GM23338 (cell line): ENCODE measurements at regions not wholly inside any gene's neighbourhood (a gene's known extent, or its start where the extent isn't known, plus 50 kb on each side); places are given as distances from the start of the nearest gene placed in this dataset.

Experiments
- ATAC-seq: fragments of 200-7000 bp; cut with Tn5 transposase; 3 replicates; pipeline ENCODE4 v1.9.1; 2020
- DNase-seq: peaks from one replicate; pipeline ENCODE4 v3.0.0-alpha.2; 2015; ENCODE audit warnings: low spot score
- H2AFZ ChIP-seq: fragments of 200-600 bp; sonication (generic); 2 replicates; pipeline ENCODE4 v1.8.0; 2016; ENCODE audit warnings: antibody characterized with exemption, mild to moderate bottlenecking, moderate library complexity
- H3F3A ChIP-seq: fragments of 200-600 bp; sonication (generic); replicated peaks from 2 replicates; pipeline ENCODE4 v1.8.0; 2017; ENCODE audit warnings: antibody characterized with exemption, mixed run types, low read depth
- H3K27ac ChIP-seq: fragments of 200-600 bp; sonication (generic); 2 replicates; pipeline ENCODE4 v1.6.1; 2016; ENCODE audit warnings: low read depth
- H3K27me3 ChIP-seq: fragments of 200-600 bp; sonication (generic); 2 replicates; pipeline ENCODE4 v1.8.0; 2016; ENCODE audit warnings: mild to moderate bottlenecking, mixed run types, moderate library complexity; ENCODE audit not compliant: insufficient read depth
- H3K36me3 ChIP-seq: fragments of 200-600 bp; sonication (generic); 2 replicates; pipeline ENCODE4 v1.8.0; 2016; ENCODE audit warnings: mild to moderate bottlenecking; ENCODE audit not compliant: insufficient read depth
- H3K4me1 ChIP-seq: fragments of 200-600 bp; sonication (generic); 2 replicates; pipeline ENCODE4 v1.8.0; 2016; ENCODE audit warnings: mild to moderate bottlenecking, moderate library complexity; ENCODE audit not compliant: insufficient read depth
- H3K4me2 ChIP-seq: fragments of 200-600 bp; sonication (generic); 2 replicates; pipeline ENCODE4 v1.7.1; 2017; ENCODE audit warnings: mixed run types
- H3K4me3 ChIP-seq: fragments of 200-600 bp; sonication (generic); 2 replicates; pipeline ENCODE4 v1.6.1; 2016; ENCODE audit warnings: mixed run types
- H3K79me2 ChIP-seq: fragments of 200-600 bp; sonication (generic); replicated peaks from 2 replicates; pipeline ENCODE4 v1.8.0; 2017; ENCODE audit warnings: mild to moderate bottlenecking; ENCODE audit not compliant: insufficient read depth
- H3K9me2 ChIP-seq: fragments of 200-600 bp; sonication (generic); 2 replicates; pipeline ENCODE4 v1.8.0; 2017; ENCODE audit not compliant: insufficient read depth
- H4K20me1 ChIP-seq: fragments of 200-600 bp; sonication (generic); replicated peaks from 2 replicates; pipeline ENCODE4 v1.8.0; 2017; ENCODE audit warnings: mild to moderate bottlenecking; ENCODE audit not compliant: insufficient read depth
- H3K27ac Mint-ChIP-seq: 2 replicates; pipeline ENCODE4 v1.8.0; 2020; ENCODE audit warnings: inconsistent platforms, mild to moderate bottlenecking, moderate library complexity, mixed read lengths
- H3K27me3 Mint-ChIP-seq: 3 replicates; pipeline ENCODE4 v1.8.0; 2022; ENCODE audit warnings: low read depth, mild to moderate bottlenecking, moderate library complexity, mixed read lengths, inconsistent platforms; ENCODE audit not compliant: insufficient read depth, poor library complexity
- H3K36me3 Mint-ChIP-seq: 3 replicates; pipeline ENCODE4 v1.8.0; 2021; ENCODE audit warnings: low read depth, mild to moderate bottlenecking, inconsistent platforms, moderate library complexity, mixed read lengths
- H3K4me1 Mint-ChIP-seq: 3 replicates; pipeline ENCODE4 v1.8.0; 2020; ENCODE audit warnings: mild to moderate bottlenecking, inconsistent platforms, mixed read lengths
- H3K4me3 Mint-ChIP-seq: 3 replicates; pipeline ENCODE4 v1.8.0; 2021; ENCODE audit warnings: moderate library complexity, mild to moderate bottlenecking, inconsistent platforms, mixed read lengths
- H3K9me3 Mint-ChIP-seq: 3 replicates; pipeline ENCODE4 v1.8.0; 2020; ENCODE audit warnings: moderate library complexity, mild to moderate bottlenecking, inconsistent platforms, mixed read lengths
- CREB1 ChIP-seq: fragments of 250-450 bp; sonication (Bioruptor Pico); IDR thresholded peaks from 2 replicates; pipeline ENCODE4 v1.5.0; 2020; ENCODE audit warnings: low read depth, mild to moderate bottlenecking, moderate library complexity
- NANOG ChIP-seq: IDR thresholded peaks from 2 replicates; pipeline ENCODE4 v1.6.1; 2016; ENCODE audit warnings: antibody characterized with exemption, borderline replicate concordance
- POLR2AphosphoS5 ChIP-seq: IDR thresholded peaks from 2 replicates; pipeline ENCODE4 v1.6.1; 2016; ENCODE audit warnings: antibody characterized with exemption, low read depth
- REST ChIP-seq: IDR thresholded peaks from one replicate; pipeline ENCODE4 v1.6.1; 2018; ENCODE audit warnings: antibody characterized with exemption; ENCODE audit not compliant: unreplicated experiment
- STAT1 ChIP-seq: IDR thresholded peaks from one replicate; pipeline ENCODE4 v1.6.1; 2016; ENCODE audit warnings: antibody characterized with exemption; ENCODE audit not compliant: unreplicated experiment
- ZNF331 ChIP-seq: fragments of 250-450 bp; sonication (Bioruptor Pico); IDR thresholded peaks from 2 replicates; pipeline ENCODE4 v1.5.0; 2020; ENCODE audit warnings: low read depth, mild to moderate bottlenecking, moderate library complexity
- TF ChIP-seq, protein P1 (sequence below), 2 experiments: fragments of 200-600 bp in 1 of 2; sonication (generic) in 1 of 2; conservative IDR thresholded peaks; 2 replicates each; pipeline versions ENCODE4 v1.5.1 to v1.6.1; 2016 to 2017; ENCODE audit warnings: antibody characterized with exemption in 2 of 2, low read depth in 2 of 2, mild to moderate bottlenecking in 2 of 2, moderate library complexity in 1 of 2
- TF ChIP-seq, protein P2 (sequence below): fragments of 250-450 bp; sonication (Bioruptor Pico); IDR thresholded peaks from 2 replicates; pipeline ENCODE4 v1.5.0; 2020; ENCODE audit warnings: mild to moderate bottlenecking, moderate library complexity

- H3K9me2 ChIP-seq = no peaks in the 10 kb centered on the region
- H3K27me3 ChIP-seq = no peaks in the 10 kb centered on the region
- no peaks in the 10 kb centered on the region for H4K20me1 ChIP-seq
- H2AFZ ChIP-seq = no peak overlapping the region
- peaks cover 2% of the 10 kb centered on the region for H3K27me3 Mint-ChIP-seq
- H3K36me3 Mint-ChIP-seq = no peaks in the 10 kb centered on the region
- H3K9me3 Mint-ChIP-seq = no peaks in the 10 kb centered on the region
- H3K4me1 Mint-ChIP-seq = no peaks in the 10 kb centered on the region
- no peak overlapping the region for H3K4me3 Mint-ChIP-seq
- no peak for DNase-seq
- no peak overlapping the region for H3K27ac ChIP-seq
- H3K4me2 ChIP-seq = no peak overlapping the region
- H3F3A ChIP-seq = no peaks in the 10 kb centered on the region
- H3K4me3 ChIP-seq = no peak overlapping the region
- H3K27ac Mint-ChIP-seq = no peak overlapping the region
- TF ChIP-seq STAT1 (no peak), REST (no peak), ZNF331 (CRISPR knock-in tag) (no peak), NANOG (no peak), CREB1 (CRISPR knock-in tag) (no peak), POLR2AphosphoS5 (no peak)
- TF ChIP-seq, protein P1, sequence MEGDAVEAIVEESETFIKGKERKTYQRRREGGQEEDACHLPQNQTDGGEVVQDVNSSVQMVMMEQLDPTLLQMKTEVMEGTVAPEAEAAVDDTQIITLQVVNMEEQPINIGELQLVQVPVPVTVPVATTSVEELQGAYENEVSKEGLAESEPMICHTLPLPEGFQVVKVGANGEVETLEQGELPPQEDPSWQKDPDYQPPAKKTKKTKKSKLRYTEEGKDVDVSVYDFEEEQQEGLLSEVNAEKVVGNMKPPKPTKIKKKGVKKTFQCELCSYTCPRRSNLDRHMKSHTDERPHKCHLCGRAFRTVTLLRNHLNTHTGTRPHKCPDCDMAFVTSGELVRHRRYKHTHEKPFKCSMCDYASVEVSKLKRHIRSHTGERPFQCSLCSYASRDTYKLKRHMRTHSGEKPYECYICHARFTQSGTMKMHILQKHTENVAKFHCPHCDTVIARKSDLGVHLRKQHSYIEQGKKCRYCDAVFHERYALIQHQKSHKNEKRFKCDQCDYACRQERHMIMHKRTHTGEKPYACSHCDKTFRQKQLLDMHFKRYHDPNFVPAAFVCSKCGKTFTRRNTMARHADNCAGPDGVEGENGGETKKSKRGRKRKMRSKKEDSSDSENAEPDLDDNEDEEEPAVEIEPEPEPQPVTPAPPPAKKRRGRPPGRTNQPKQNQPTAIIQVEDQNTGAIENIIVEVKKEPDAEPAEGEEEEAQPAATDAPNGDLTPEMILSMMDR (conservative IDR thresholded peaks at IDR 0.05; ENCODE audit: low read depth in 2 of 2) = no peak
- TF ChIP-seq, protein P2, sequence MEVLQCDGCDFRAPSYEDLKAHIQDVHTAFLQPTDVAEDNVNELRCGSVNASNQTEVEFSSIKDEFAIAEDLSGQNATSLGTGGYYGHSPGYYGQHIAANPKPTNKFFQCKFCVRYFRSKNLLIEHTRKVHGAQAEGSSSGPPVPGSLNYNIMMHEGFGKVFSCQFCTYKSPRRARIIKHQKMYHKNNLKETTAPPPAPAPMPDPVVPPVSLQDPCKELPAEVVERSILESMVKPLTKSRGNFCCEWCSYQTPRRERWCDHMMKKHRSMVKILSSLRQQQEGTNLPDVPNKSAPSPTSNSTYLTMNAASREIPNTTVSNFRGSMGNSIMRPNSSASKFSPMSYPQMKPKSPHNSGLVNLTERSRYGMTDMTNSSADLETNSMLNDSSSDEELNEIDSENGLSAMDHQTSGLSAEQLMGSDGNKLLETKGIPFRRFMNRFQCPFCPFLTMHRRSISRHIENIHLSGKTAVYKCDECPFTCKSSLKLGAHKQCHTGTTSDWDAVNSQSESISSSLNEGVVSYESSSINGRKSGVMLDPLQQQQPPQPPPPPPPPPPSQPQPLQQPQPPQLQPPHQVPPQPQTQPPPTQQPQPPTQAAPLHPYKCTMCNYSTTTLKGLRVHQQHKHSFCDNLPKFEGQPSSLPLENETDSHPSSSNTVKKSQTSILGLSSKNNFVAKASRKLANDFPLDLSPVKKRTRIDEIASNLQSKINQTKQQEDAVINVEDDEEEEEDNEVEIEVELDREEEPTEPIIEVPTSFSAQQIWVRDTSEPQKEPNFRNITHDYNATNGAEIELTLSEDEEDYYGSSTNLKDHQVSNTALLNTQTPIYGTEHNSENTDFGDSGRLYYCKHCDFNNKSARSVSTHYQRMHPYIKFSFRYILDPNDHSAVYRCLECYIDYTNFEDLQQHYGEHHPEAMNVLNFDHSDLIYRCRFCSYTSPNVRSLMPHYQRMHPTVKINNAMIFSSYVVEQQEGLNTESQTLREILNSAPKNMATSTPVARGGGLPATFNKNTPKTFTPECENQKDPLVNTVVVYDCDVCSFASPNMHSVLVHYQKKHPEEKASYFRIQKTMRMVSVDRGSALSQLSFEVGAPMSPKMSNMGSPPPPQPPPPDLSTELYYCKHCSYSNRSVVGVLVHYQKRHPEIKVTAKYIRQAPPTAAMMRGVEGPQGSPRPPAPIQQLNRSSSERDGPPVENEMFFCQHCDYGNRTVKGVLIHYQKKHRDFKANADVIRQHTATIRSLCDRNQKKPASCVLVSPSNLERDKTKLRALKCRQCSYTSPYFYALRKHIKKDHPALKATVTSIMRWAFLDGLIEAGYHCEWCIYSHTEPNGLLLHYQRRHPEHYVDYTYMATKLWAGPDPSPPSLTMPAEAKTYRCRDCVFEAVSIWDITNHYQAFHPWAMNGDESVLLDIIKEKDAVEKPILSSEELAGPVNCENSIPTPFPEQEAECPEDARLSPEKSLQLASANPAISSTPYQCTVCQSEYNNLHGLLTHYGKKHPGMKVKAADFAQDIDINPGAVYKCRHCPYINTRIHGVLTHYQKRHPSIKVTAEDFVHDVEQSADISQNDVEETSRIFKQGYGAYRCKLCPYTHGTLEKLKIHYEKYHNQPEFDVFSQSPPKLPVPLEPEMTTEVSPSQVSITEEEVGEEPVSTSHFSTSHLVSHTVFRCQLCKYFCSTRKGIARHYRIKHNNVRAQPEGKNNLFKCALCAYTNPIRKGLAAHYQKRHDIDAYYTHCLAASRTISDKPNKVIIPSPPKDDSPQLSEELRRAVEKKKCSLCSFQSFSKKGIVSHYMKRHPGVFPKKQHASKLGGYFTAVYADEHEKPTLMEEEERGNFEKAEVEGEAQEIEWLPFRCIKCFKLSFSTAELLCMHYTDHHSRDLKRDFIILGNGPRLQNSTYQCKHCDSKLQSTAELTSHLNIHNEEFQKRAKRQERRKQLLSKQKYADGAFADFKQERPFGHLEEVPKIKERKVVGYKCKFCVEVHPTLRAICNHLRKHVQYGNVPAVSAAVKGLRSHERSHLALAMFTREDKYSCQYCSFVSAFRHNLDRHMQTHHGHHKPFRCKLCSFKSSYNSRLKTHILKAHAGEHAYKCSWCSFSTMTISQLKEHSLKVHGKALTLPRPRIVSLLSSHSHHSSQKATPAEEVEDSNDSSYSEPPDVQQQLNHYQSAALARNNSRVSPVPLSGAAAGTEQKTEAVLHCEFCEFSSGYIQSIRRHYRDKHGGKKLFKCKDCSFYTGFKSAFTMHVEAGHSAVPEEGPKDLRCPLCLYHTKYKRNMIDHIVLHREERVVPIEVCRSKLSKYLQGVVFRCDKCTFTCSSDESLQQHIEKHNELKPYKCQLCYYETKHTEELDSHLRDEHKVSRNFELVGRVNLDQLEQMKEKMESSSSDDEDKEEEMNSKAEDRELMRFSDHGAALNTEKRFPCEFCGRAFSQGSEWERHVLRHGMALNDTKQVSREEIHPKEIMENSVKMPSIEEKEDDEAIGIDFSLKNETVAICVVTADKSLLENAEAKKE (CRISPR knock-in tag) = no peak
- no peak for ATAC-seq
- H3K4me1 ChIP-seq = no peaks in the 10 kb centered on the region
- H3K36me3 ChIP-seq = no peaks in the 10 kb centered on the region
- no peaks in the 10 kb centered on the region for H3K79me2 ChIP-seq
These were observed 195.6 kb downstream of the FSIP2 start for GRCh38 chr2:185934232-185934631.
